ENCODE measurements at regions not wholly inside any gene's neighbourhood (a gene's known extent, or its start where the extent isn't known, plus 50 kb on each side); places are given as distances from the start of the nearest gene placed in this dataset.

DNA sequence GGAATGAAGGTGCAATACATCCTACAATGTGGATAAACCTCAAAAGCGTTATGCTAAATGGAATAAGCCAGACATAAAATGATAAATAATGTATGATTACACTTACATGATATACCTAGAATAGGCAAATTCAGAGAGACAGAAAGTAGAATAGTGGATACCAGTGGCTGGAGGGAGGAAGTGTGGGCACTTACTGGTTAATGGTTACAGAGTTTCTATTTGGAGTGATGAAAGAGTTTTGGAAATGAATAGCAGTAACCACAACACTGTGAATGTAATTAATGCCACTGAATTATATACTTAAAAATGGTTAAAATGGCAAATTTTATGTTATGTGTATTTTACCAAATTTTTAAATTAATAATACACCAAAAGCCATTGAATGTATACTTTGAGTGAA lies 71.4 kb upstream of the CST7 start:
- no peak for DNase-seq

DNA sequence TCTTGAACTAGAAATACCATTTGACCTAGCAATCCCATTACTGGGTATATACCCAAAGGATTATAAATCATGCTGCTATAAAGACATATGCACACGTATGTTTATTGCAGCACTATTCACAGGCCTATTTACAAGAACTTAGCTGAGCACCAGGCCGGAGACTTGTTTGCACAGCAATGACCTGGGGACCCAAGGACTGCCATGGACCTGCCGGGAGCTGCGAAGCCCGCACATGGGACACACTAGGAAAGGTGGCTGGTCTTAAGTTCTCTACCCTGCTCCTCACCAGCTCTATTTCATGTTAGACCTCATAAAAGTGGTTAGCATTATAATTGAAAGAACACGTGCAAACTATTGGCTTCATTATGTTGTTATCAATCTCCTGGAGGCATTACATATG lies 70.4 kb upstream of the CST7 start:
- no peak for DNase-seq

DNA sequence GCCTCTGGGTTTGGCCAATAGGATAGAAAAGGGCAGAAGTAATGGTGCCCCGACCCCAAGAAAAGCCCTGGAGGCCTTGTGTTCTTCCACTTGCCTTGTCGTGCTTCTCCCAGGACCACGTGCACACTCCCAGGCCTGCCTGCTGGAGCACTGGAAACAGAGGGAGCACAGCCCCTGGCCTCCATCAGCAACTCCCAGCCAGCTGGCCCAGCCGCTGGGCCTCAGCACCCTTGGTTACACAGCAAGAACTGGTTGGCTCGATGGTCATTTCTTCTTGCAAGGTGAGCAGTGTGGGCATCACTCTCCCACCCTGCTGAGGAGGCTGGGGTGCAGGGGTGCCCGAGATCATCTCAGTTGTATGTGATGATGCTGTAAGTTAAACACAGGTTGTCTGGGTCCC lies 69.2 kb upstream of the CST7 start:
- DNase-seq: no peak

DNA sequence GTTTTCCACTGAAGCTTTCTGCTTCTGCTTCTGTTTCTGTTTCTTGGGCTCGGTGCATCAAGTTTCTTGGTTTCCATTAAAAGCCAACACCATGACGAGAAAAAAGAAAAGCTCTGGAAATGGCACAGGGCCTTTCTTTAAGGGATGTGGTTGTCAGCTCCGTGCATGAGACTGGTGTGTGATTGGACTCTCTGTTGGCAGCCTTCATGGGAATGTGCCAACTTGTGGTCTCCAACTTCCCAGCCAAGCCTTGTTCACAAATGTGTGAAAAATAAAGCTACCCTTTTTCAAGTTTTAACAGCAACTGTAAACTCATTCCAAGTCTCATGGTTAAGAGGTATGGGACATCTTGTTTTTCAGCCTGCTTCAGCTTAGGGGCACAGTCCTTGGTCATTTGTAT lies 68.7 kb upstream of the CST7 start:
- no peak for DNase-seq

DNA sequence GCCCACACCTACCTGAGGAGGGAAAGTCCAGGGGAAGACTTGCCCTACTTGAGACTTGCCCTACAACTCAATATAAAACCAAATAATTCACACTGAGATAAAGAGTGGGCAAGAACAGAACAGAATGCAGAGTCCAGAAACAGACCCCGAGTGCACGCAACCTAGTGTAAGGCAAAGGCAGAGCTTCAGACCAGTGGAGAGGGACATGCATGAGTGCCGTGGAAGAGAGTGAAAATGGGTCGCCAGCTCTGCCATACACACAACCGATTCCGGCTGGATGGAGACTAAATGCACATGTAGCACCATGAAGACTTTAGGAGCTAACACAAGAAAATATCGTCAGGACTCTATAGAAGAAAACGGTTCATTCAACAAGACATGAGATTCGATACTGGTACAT lies 58.8 kb upstream of the CST7 start:
- no peak for DNase-seq

DNA sequence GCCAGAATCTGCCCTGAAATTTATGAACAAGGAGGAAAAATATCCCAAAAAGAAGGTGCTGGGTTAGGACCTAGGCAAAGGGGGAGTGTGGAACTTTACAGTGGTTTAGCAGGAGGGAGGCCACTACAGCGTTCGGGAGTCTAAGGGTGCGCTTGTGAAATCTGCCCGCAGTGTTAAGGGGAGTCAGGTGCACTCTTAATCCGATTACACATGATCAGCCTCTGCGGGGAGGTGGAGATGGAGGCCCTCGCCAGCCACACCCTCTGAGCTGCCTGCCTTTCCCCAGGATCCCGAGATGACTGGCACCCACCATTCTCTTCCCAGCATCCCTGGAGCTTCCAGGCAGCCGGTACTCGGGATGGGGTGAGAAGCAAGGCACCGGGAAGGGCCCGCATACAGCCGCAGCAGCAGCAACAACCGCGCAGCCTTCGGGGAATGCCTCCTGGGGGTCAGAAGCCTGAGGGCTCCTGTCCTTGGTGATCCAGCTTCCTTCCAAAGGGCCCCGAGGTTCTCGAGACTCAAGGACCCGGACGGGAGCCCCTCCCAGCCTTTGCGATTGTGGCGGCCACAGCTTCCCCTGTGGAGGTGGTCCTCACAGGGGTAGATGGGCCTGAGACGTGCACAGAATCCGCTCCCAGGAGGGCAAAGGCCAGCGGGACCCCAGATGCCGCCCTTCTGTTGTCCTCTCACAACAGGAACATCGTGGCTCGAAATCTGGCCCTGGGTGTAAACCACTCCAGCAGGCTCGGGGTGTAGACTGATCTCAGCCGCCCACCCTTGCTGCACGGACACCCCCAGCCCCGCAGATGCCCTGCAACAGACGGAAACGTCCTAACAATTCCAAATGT lies 57.3 kb upstream of the CST7 start:
- no peak for DNase-seq

DNA sequence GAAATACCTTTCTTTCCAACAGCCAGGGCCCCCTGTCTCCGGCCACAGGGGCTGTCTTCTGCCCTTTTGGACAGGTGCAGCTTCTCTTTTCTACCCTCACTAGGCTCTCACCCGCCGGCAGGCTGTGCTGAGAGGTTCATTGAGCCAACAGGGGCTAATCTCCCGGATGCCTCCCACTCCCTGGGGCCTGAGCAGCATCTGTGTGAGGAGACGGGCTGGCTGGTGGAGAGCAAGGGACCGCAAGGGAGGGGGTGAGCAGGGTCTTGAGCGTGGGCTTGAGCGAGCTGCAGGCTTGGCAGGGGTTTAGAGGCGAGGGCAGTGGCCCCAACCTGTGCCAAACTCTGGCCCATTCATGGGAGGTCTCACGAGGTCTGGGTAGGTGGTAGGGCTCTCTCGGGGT lies 56.5 kb upstream of the CST7 start:
- DNase-seq: no peak

DNA sequence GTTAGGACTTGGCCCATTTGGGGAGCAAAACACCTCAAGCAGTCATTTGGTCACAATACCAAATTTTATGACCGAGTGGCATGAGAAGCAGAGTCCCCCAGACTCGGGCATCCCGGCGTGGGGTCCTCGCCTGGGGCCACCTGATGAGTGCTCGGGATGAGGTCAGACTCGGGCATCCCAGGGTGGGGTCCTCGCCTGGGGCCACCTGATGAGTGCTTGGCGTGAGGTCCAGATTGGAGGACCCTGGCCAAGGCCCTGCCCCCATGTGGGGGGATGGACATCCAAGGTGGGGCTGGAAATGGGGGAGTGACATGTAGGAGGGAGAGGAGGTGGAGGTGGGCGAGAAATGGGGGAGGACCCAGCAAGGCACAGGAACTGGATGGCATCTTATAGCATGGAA lies 56.1 kb upstream of the CST7 start:
- DNase-seq: no peak

DNA sequence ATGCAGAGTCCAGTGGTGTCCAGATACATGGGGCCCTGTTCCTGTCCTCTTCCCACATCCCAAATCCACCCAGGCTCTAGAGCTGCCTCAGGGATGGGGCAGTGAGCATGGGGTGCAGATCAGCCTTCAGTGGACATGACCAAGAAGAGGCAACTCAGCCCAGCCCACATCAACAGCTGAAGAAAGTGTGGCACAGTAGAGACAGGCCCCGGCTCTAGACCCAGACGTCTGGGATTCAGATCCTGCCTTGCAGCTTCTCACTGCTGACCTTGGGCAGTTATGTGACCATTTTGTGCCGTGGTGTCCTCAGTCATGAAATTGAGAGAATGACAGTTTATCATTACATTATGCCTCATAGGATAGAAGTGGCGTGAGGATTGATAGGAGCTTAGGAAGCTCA lies 54.6 kb upstream of the CST7 start:
- DNase-seq: no peak

DNA sequence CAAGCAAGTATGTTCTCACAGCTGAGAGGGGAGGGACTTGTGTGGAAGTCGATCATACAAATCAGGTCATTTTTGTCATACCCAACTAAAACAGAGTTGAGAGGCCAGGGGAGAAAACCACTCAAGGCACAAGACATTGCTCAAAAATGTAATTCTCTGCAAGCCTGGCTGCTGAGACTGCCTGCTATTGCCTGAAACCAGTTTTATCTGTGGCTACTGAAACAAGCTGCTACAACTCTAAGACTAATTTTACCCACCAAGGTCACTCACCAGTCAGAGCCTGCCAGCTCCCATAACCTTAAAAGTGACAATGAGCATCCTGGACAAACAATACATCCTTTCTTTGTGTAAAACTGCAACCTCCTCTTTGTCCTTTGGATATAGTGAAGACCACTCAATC lies 54.1 kb upstream of the CST7 start:
- DNase-seq: no peak

DNA sequence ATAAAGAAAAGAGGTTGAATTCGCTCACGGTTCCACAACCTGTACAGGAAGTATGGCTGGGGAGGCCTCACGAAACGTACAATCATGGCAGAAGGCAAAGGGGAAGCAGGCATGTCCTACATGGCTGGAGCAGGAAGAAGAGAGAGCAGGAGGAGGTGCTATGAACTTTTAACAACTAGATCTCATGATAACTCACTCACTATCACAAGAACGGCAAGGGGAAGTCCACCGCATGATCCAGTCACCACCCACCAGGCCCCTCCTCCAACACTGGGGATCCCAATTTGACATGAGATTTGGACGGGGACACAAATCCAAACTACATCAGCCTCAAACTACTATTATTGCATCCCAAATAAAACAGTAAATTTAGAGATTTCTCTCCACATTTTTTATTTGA lies 53.6 kb upstream of the CST7 start:
- no peak for DNase-seq

DNA sequence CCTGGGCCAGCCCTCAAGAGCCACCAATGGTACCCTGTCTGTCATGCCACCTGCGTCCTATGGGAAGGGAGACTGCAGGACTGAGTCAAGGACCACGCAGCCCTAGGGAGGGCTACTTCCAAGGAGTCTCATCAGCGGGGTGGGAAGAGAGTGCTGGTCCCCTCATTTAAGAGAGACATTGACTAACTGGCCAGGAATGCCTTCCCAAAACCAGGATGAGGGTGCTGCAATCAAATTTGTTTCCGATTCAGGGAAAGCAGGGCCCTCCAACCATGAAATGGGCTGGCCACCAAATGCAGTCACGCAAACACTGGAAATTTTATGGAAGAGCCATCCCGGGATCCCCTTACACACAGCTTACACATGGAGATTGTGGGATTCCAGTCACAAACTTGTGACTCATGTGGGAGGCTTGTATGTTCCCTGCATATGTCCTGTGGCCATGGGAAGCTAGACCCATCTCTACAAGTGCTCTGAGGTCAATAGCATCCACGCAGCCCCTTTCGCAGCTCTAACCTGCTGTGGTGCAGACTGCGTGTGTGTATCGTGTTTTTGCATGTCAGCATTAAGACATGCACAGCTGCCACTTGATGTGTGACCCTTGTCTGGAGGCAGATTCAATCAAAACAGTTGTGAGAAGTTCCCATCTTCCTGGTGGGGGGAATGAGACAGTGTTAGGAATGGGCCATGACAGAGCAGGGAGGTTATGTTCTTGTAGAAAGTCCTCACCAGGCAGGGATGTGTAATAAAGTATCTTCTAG lies 53.0 kb upstream of the CST7 start:
- no peak for DNase-seq

DNA sequence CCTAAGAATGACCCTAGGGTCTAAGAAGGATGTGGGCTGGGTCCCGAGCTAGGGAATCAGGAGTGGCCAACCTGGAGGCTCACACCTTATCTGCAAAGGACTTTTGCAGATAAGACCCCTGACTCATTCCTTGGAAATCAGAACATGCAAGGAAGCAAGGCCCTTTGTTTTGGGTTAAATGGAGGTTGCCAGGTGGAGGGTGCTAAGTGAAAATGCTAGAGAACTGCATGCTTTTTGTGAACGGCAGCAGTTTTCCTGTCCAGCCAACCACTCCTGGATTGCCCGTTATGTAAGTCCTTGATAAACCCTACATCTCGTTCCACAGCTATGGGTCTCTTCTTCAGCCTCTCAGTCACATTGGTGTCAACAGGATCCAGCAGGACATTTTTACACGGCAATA lies 52.1 kb upstream of the CST7 start:
- DNase-seq: no peak

DNA sequence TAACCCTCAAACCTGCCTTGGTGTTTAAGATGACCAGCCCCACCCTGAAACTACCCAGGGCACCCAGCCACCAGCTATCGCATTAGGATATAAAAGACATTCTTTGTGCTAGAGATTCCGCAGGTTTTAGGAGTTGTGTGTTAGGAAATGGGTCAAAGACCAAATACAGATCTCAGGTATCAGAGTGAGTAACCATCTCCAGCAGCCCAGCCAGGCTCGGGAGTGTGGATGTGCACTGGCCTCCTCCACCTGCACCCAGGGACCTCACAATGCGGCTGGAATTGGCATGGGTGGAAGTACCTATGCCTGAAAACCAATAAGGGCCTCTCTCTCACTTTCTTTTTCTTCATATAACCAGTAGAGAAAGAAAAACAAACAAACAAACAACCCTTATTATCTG lies 51.1 kb upstream of the CST7 start:
- DNase-seq: no peak

DNA sequence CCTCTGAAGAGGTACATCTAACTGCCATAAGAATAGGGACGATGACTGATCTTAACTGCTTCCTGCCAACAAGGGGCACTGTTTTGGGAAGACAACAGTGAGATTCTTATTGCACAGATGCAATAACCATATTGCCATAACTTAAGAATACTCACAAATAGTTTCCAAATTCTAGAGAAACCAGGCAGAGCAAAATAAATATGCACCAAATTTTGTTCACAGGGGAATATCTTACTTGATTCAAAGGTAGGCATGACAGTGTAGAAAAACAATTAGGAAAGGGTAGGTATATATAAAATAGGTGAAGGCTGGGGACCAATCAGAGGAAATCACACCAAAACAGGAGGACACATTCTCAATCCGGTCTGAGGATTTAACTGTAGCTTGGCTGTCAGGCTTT lies 49.9 kb upstream of the CST7 start:
- no peak for DNase-seq
